Mucosa of rectum (tissue), 2 donors: ENCODE measurements at regions not wholly inside any gene's neighbourhood (a gene's known extent, or its start where the extent isn't known, plus 50 kb on each side); places are given as distances from the start of the nearest gene placed in this dataset.

Experiments used
- H3K27ac ChIP-seq, 2 donors: one replicate each; pipeline ENCODE4 v1.7.0; 2013; ENCODE audit warnings: inconsistent platforms in 2 of 2, low read depth in 2 of 2, low read length in 2 of 2
- H3K27me3 ChIP-seq, 2 donors: one replicate each; pipeline ENCODE4 v1.7.0; 2013; ENCODE audit warnings: low read length in 2 of 2; ENCODE audit not compliant: control insufficient read depth in 2 of 2, insufficient read depth in 2 of 2
- H3K36me3 ChIP-seq, 2 donors: one replicate each; pipeline ENCODE4 v1.7.0; 2013; ENCODE audit warnings: low read length in 2 of 2; ENCODE audit not compliant: control insufficient read depth in 2 of 2, insufficient read depth in 2 of 2
- H3K4me1 ChIP-seq, 2 donors: one replicate each; pipeline ENCODE4 v1.7.0; 2013; ENCODE audit warnings: low read length in 2 of 2, mild to moderate bottlenecking in 1 of 2; ENCODE audit not compliant: control insufficient read depth in 2 of 2, insufficient read depth in 2 of 2
- H3K4me3 ChIP-seq, 2 donors: one replicate each; pipeline ENCODE4 v1.7.0; 2013; ENCODE audit warnings: low read length in 2 of 2
- H3K9ac ChIP-seq, 2 donors: one replicate each; pipeline ENCODE4 v1.7.0; 2013; ENCODE audit warnings: low read length in 2 of 2, low read depth in 1 of 2, mild to moderate bottlenecking in 1 of 2
- H3K9me3 ChIP-seq, 2 donors: one replicate each; pipeline ENCODE4 v1.7.0; 2013; ENCODE audit warnings: low read length in 2 of 2; ENCODE audit not compliant: control insufficient read depth in 2 of 2
- donor health status: healthy.
- donor health status: Normal muscosa, but diverticular disease.

- Histone ChIP-seq H3K27me3 (no peaks in the 10 kb centered on the region), H3K9ac (no peak overlapping the region), H3K4me3 (no peak overlapping the region), H3K27ac (peak overlapping the region; percentile 18 to 27), H3K4me1 (peaks cover 13 to 15% of the 10 kb centered on the region in 2 donors), H3K9me3 (no peaks in the 10 kb centered on the region), H3K36me3 (no peaks in the 10 kb centered on the region)
Observed at GRCh38 chr7:25847336-25848070, 304.5 kb upstream of the NFE2L3 start.

- Histone ChIP-seq H3K9ac (no peak overlapping the region), H3K27me3 (peaks cover 2 to 6% of the 10 kb centered on the region in 2 donors), H3K9me3 (no peaks in the 10 kb centered on the region), H3K4me3 (no peak overlapping the region), H3K27ac (peak overlapping the region; percentile 11 to 61), H3K36me3 (no peaks in the 10 kb centered on the region), H3K4me1 (peaks cover 13 to 17% of the 10 kb centered on the region in 2 donors)
Observed at GRCh38 chr7:25849500-25850184, 302.4 kb upstream of the NFE2L3 start.

GRCh38 chr7:25850216-25850615 lies 301.8 kb upstream of the NFE2L3 start:
- Histone ChIP-seq H3K36me3 (no peaks in the 10 kb centered on the region), H3K27ac (peak overlapping the region; percentile 61 to 64), H3K27me3 (peaks cover 5 to 9% of the 10 kb centered on the region in 2 donors), H3K4me3 (no peak overlapping the region), H3K9ac (peak overlapping the region in 1 of 2 donors; percentile 14), H3K9me3 (no peaks in the 10 kb centered on the region), H3K4me1 (peaks cover 13 to 17% of the 10 kb centered on the region in 2 donors)

- H3K4me3 ChIP-seq = no peak overlapping the region
- H3K9ac ChIP-seq = peak overlapping the region in 1 of 2 donors; percentile 14
- no peaks in the 10 kb centered on the region for H3K9me3 ChIP-seq
- H3K27me3 ChIP-seq = peaks cover 5 to 9% of the 10 kb centered on the region in 2 donors
- peaks cover 13 to 17% of the 10 kb centered on the region in 2 donors for H3K4me1 ChIP-seq
- H3K36me3 ChIP-seq = no peaks in the 10 kb centered on the region
- peak overlapping the region; percentile 64 to 70 for H3K27ac ChIP-seq
Observed at GRCh38 chr7:25850735-25851134, 301.3 kb upstream of the NFE2L3 start.

GRCh38 chr7:25851332-25852210 lies 300.4 kb upstream of the NFE2L3 start:
- H3K9ac ChIP-seq = peak overlapping the region; percentile 47 to 70
- peak overlapping the region; percentile 16 to 28 for H3K4me3 ChIP-seq
- H3K36me3 ChIP-seq = no peaks in the 10 kb centered on the region
- peaks cover 17 to 20% of the 10 kb centered on the region in 2 donors for H3K4me1 ChIP-seq
- H3K9me3 ChIP-seq = peaks cover 0 to 3% of the 10 kb centered on the region in 2 donors
- H3K27me3 ChIP-seq = peaks cover 6 to 9% of the 10 kb centered on the region in 2 donors
- peak overlapping the region; percentile 64 to 70 for H3K27ac ChIP-seq

GRCh38 chr7:25852211-25852938 lies 299.6 kb upstream of the NFE2L3 start:
- Histone ChIP-seq H3K27me3 (peaks cover 8 to 9% of the 10 kb centered on the region in 2 donors), H3K4me3 (peak overlapping the region; percentile 16 to 28), H3K4me1 (peaks cover 17 to 22% of the 10 kb centered on the region in 2 donors), H3K9ac (peak overlapping the region; percentile 47 to 70), H3K9me3 (peaks cover 0 to 3% of the 10 kb centered on the region in 2 donors), H3K36me3 (no peaks in the 10 kb centered on the region), H3K27ac (peak overlapping the region; percentile 64 to 70)

GRCh38 chr7:25852939-25853271 lies 299.1 kb upstream of the NFE2L3 start:
- H3K27me3 ChIP-seq = peaks cover 8 to 9% of the 10 kb centered on the region in 2 donors
- peak overlapping the region; percentile 64 to 70 for H3K27ac ChIP-seq
- H3K36me3 ChIP-seq = no peaks in the 10 kb centered on the region
- H3K4me3 ChIP-seq = no peak overlapping the region
- H3K9me3 ChIP-seq = peaks cover 0 to 3% of the 10 kb centered on the region in 2 donors
- H3K9ac ChIP-seq = peak overlapping the region in 1 of 2 donors; percentile 70
- H3K4me1 ChIP-seq = peaks cover 21 to 25% of the 10 kb centered on the region in 2 donors

- Histone ChIP-seq H3K9me3 (peaks cover 0 to 3% of the 10 kb centered on the region in 2 donors), H3K9ac (no peak overlapping the region), H3K4me1 (peaks cover 24 to 28% of the 10 kb centered on the region in 2 donors), H3K4me3 (no peak overlapping the region), H3K27ac (no peak overlapping the region), H3K27me3 (peaks cover 8 to 9% of the 10 kb centered on the region in 2 donors), H3K36me3 (no peaks in the 10 kb centered on the region)
Observed at GRCh38 chr7:25853314-25853713, 298.7 kb upstream of the NFE2L3 start.

- peak overlapping the region in 1 of 2 donors; percentile 8 for H3K9ac ChIP-seq
- H3K27ac ChIP-seq = peak overlapping the region; percentile 38 to 48
- no peaks in the 10 kb centered on the region for H3K36me3 ChIP-seq
- H3K9me3 ChIP-seq = peaks cover 0 to 3% of the 10 kb centered on the region in 2 donors
- peaks cover 24 to 31% of the 10 kb centered on the region in 2 donors for H3K4me1 ChIP-seq
- peaks cover 8 to 9% of the 10 kb centered on the region in 2 donors for H3K27me3 ChIP-seq
- H3K4me3 ChIP-seq = no peak overlapping the region
Observed at GRCh38 chr7:25854059-25854458, 297.9 kb upstream of the NFE2L3 start.
